OCI-LY7 (cell line): ENCODE measurements at regions not wholly inside any gene's neighbourhood (a gene's known extent, or its start where the extent isn't known, plus 50 kb on each side); places are given as distances from the start of the nearest gene placed in this dataset.

ENCODE experiments used
- BruUV-seq: library from RNA; stranded (reverse); fragments of 400-500 nt; replicated peaks from 2 replicates; lab custom pipeline; 2021; lab: Mats Ljungman, UMichigan
- CTCF ChIA-PET: fragments of 300-600 bp; sonication (Branson Sonifier 250); formaldehyde crosslinking; loops from one replicate; lab custom pipeline; 2022; ENCODE audit warnings: antibody characterized with exemption; ENCODE audit not compliant: unreplicated experiment; lab: Charles Lee
- POLR2A ChIA-PET: fragments of 300-600 bp; sonication (Branson Sonifier 250); formaldehyde crosslinking; loops from one replicate; lab custom pipeline; 2022; ENCODE audit warnings: antibody characterized with exemption; lab: Charles Lee
- DNase-seq: peaks from one replicate; pipeline ENCODE4 v3.0.0-alpha.2; 2015; ENCODE audit warnings: low spot score
- H2AFZ ChIP-seq: fragments of 200-600 bp; sonication (generic), shearing (Covaris generic); 2 replicates; pipeline ENCODE4 v1.6.1; 2014; ENCODE audit warnings: mild to moderate bottlenecking, antibody characterized with exemption, low read length, moderate library complexity
- H3K27ac ChIP-seq: fragments of 200-600 bp; sonication (generic); 2 replicates; pipeline ENCODE4 v1.5.1; 2014; ENCODE audit warnings: mixed run types, low read depth, mild to moderate bottlenecking, moderate library complexity, low read length, inconsistent platforms; ENCODE audit not compliant: poor library complexity, severe bottlenecking
- H3K36me3 ChIP-seq: fragments of 200-600 bp; sonication (generic); 2 replicates; pipeline ENCODE4 v1.6.1; 2014; ENCODE audit warnings: mild to moderate bottlenecking, antibody characterized with exemption, low read length, moderate library complexity, mixed read lengths; ENCODE audit not compliant: insufficient read depth
- H3K4me1 ChIP-seq: fragments of 200-600 bp; sonication (generic); 2 replicates; pipeline ENCODE4 v1.5.1; 2014; ENCODE audit warnings: mild to moderate bottlenecking, low read length; ENCODE audit not compliant: insufficient read depth, poor library complexity, severe bottlenecking
- H3K4me2 ChIP-seq: fragments of 200-600 bp; sonication (generic); 2 replicates; pipeline ENCODE4 v1.6.1; 2014; ENCODE audit warnings: mild to moderate bottlenecking, low read length
- H3K4me3 ChIP-seq: fragments of 200-600 bp; sonication (generic); 2 replicates; pipeline ENCODE4 v1.5.1; 2014; ENCODE audit warnings: mild to moderate bottlenecking, low read depth, low read length; ENCODE audit not compliant: poor library complexity, severe bottlenecking
- H3K79me2 ChIP-seq: fragments of 200-600 bp; sonication (generic); 2 replicates; pipeline ENCODE4 v1.6.1; 2016; ENCODE audit warnings: low read depth, mild to moderate bottlenecking, low read length, moderate library complexity, mixed read lengths; ENCODE audit not compliant: insufficient read depth
- H3K9me2 ChIP-seq: fragments of 200-600 bp; sonication (generic); 2 replicates; pipeline ENCODE4 v1.6.1; 2016; ENCODE audit warnings: mild to moderate bottlenecking, low read length, mixed read lengths; ENCODE audit not compliant: insufficient read depth
- H3K9me3 ChIP-seq: fragments of 200-600 bp; sonication (generic); 2 replicates; pipeline ENCODE4 v1.6.1; 2014; ENCODE audit warnings: mild to moderate bottlenecking, mixed run types, low read length, mixed read lengths
- H4K20me1 ChIP-seq: fragments of 200-600 bp; sonication (generic); 2 replicates; pipeline ENCODE4 v1.6.1; 2014; ENCODE audit warnings: mild to moderate bottlenecking, antibody characterized with exemption, low read length, moderate library complexity, mixed read lengths; ENCODE audit not compliant: insufficient read depth
- CTCF ChIP-seq: fragments of 200-600 bp; sonication (generic); conservative IDR thresholded peaks from 2 replicates; pipeline ENCODE4 v1.5.1; 2014; ENCODE audit warnings: mild to moderate bottlenecking, antibody characterized with exemption, low read length, moderate library complexity, mixed read lengths
- EZH2phosphoT487 ChIP-seq: fragments of 200-600 bp; sonication (generic); IDR thresholded peaks from 2 replicates; pipeline ENCODE4 v1.6.1; 2018; ENCODE audit warnings: low read depth, borderline replicate concordance, mild to moderate bottlenecking, mixed run types, antibody characterized with exemption, low read length, moderate library complexity, mixed read lengths
- intact Hi-C: fragments of 100-400 bp; cut with micrococcal nuclease; formaldehyde crosslinking; loops from one replicate; pipeline ENCODE4 v1.10.0; 2022; ENCODE audit not compliant: unreplicated experiment

DNA sequence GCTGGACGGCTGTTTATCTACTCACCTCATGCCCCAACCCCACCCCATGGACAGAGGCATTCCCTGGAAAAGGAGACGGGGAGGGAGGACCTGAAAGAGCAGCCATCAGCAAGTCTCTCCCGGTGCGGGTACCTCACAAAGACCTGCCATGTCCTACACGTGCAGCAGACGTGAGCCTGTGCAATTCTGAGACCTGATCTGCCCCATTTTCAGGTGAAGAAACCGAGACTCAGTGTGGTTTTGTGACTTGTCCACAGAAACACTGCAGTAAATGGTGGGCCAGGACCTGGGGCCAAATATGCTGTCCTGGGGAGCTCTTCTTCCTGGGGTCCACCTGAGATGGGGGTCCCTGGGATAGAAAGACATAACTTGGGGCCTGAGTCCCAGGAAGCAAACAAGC lies 137.0 kb upstream of the LINGO1 start:
- intact Hi-C loops = no loop called here
- no peaks in the 10 kb centered on the region for H3K9me2 ChIP-seq
- TF ChIP-seq EZH2phosphoT487 = no peak
- no peak for TF ChIP-seq CTCF
- no peak overlapping the region for H2AFZ ChIP-seq
- no peaks in the 10 kb centered on the region for H3K79me2 ChIP-seq
- no peaks in the 10 kb centered on the region for H3K36me3 ChIP-seq
- ChIA-PET POLR2A (no interaction called here), CTCF (interaction anchor here (0.8 kb wide), 1 partner anchor 131 kb away, joined by 3 read pairs; no protein-coding TSS in a partner anchor)
- no peak overlapping the region for H3K4me3 ChIP-seq
- H3K4me1 ChIP-seq = no peaks in the 10 kb centered on the region
- DNase-seq = no peak
- no TSS peak for BruUV-seq
- no peak overlapping the region for H3K4me2 ChIP-seq
- H3K27ac ChIP-seq = no peak overlapping the region
- H4K20me1 ChIP-seq = no peaks in the 10 kb centered on the region
- no peaks in the 10 kb centered on the region for H3K9me3 ChIP-seq

- POLR2A ChIA-PET = no interaction called here
- Histone ChIP-seq H3K9me2 (no peaks in the 10 kb centered on the region), H3K36me3 (no peaks in the 10 kb centered on the region), H3K9me3 (no peaks in the 10 kb centered on the region), H3K79me2 (no peaks in the 10 kb centered on the region), H2AFZ (no peak overlapping the region), H3K4me2 (no peak overlapping the region), H3K4me3 (no peak overlapping the region), H3K27ac (no peak overlapping the region), H3K4me1 (no peaks in the 10 kb centered on the region), H4K20me1 (no peaks in the 10 kb centered on the region)
- no peak for TF ChIP-seq EZH2phosphoT487
- no peak for TF ChIP-seq CTCF
- CTCF ChIA-PET = no interaction called here
- intact Hi-C loops = no loop called here
- DNase-seq = no peak
- no TSS peak for BruUV-seq
These were observed 135.9 kb upstream of the LINGO1 start for GRCh38 chr15:77768521-77769078.

- ChIA-PET POLR2A (no interaction called here), CTCF (no interaction called here)
- no peaks in the 10 kb centered on the region for H3K4me1 ChIP-seq
- no peak overlapping the region for H2AFZ ChIP-seq
- no TSS peak for BruUV-seq
- H3K4me3 ChIP-seq = no peak overlapping the region
- no peak overlapping the region for H3K27ac ChIP-seq
- TF ChIP-seq CTCF (0 out of 2 replicates have a peak, but pooled peaks have one; percentile 20), EZH2phosphoT487 (no peak)
- no peak for DNase-seq
- no peaks in the 10 kb centered on the region for H3K79me2 ChIP-seq
- intact Hi-C loops = no loop called here
- H4K20me1 ChIP-seq = no peaks in the 10 kb centered on the region
- H3K9me2 ChIP-seq = no peaks in the 10 kb centered on the region
- H3K9me3 ChIP-seq = no peaks in the 10 kb centered on the region
- no peak overlapping the region for H3K4me2 ChIP-seq
- H3K36me3 ChIP-seq = no peaks in the 10 kb centered on the region
These were observed 135.4 kb upstream of the LINGO1 start for GRCh38 chr15:77768107-77768506.
